ENCODE measurements at regions not wholly inside any gene's neighbourhood (a gene's known extent, or its start where the extent isn't known, plus 50 kb on each side); places are given as distances from the start of the nearest gene placed in this dataset.
A peak's percentile ranks its signal among the peaks of the same experiment; 100 is the strongest.
"Not testable (repeated sequence)": the region's sequence is repeated elsewhere in the genome, so short reads cannot be mapped to it uniquely, and the experiment has no call there.

- peaks cover 2% of the 10 kb centered on the region for H3K27me3 Mint-ChIP-seq (ENCODE audit: low read depth)
- H3K27ac Mint-ChIP-seq: no peak overlapping the region
- H3K4me3 Mint-ChIP-seq: no peak overlapping the region
- DNase-seq (ENCODE audit: low spot score in 2 of 2, unreplicated experiment in 2 of 2): no peak
- H3K36me3 Mint-ChIP-seq: no peaks in the 10 kb centered on the region
- no peak for TF ChIP-seq CTCF (IDR thresholded peaks at IDR 0.05; ENCODE audit: unreplicated experiment)
- peaks cover 3% of the 10 kb centered on the region for H3K4me1 Mint-ChIP-seq
- H3K9me3 Mint-ChIP-seq: peaks cover 4% of the 10 kb centered on the region
Measured at GRCh38 chr3:110887176-110887575, 184.4 kb upstream of the NECTIN3 start.

- not testable (repeated sequence) for H3K27me3 Mint-ChIP-seq (ENCODE audit: low read depth); H3K4me1 Mint-ChIP-seq; DNase-seq (ENCODE audit: low spot score in 2 of 2, unreplicated experiment in 2 of 2); H3K27ac Mint-ChIP-seq; H3K9me3 Mint-ChIP-seq; H3K36me3 Mint-ChIP-seq
- peak overlapping the region; percentile 60 for H3K4me3 Mint-ChIP-seq
Measured at GRCh38 chr3:110888625-110889375, 182.8 kb upstream of the NECTIN3 start.

- H3K27me3 Mint-ChIP-seq (ENCODE audit: low read depth); H3K9me3 Mint-ChIP-seq; H3K27ac Mint-ChIP-seq; H3K36me3 Mint-ChIP-seq; H3K4me3 Mint-ChIP-seq; DNase-seq (ENCODE audit: low spot score in 2 of 2, unreplicated experiment in 2 of 2); H3K4me1 Mint-ChIP-seq: not testable (repeated sequence)
Measured at GRCh38 chr3:110889376-110889699, 182.3 kb upstream of the NECTIN3 start.

GRCh38 chr3:110894574-110894973 lies 177.0 kb upstream of the NECTIN3 start:
- Mint-ChIP-seq H3K36me3 (no peaks in the 10 kb centered on the region), H3K27me3 (ENCODE audit: low read depth) (peaks cover 9% of the 10 kb centered on the region), H3K4me1 (peaks cover 5% of the 10 kb centered on the region), H3K27ac (no peak overlapping the region), H3K4me3 (no peak overlapping the region), H3K9me3 (peaks cover 15% of the 10 kb centered on the region)
- DNase-seq (ENCODE audit: low spot score in 2 of 2, unreplicated experiment in 2 of 2): no peak
- TF ChIP-seq CTCF (IDR thresholded peaks at IDR 0.05; ENCODE audit: unreplicated experiment): no peak

- no peak overlapping the region for H3K27ac Mint-ChIP-seq
- DNase-seq (ENCODE audit: low spot score in 2 of 2, unreplicated experiment in 2 of 2): no peak
- peaks cover 5% of the 10 kb centered on the region for H3K4me1 Mint-ChIP-seq
- no peak overlapping the region for H3K4me3 Mint-ChIP-seq
- TF ChIP-seq CTCF (IDR thresholded peaks at IDR 0.05; ENCODE audit: unreplicated experiment): no peak
- H3K27me3 Mint-ChIP-seq (ENCODE audit: low read depth): peaks cover 9% of the 10 kb centered on the region
- H3K9me3 Mint-ChIP-seq: peaks cover 15% of the 10 kb centered on the region
- H3K36me3 Mint-ChIP-seq: no peaks in the 10 kb centered on the region
Measured at GRCh38 chr3:110895054-110895453, 176.6 kb upstream of the NECTIN3 start.

- no peak for TF ChIP-seq CTCF (IDR thresholded peaks at IDR 0.05; ENCODE audit: unreplicated experiment)
- no peak overlapping the region for H3K27ac Mint-ChIP-seq
- peaks cover 10% of the 10 kb centered on the region for H3K4me1 Mint-ChIP-seq
- no peak for DNase-seq (ENCODE audit: low spot score in 2 of 2, unreplicated experiment in 2 of 2)
- no peaks in the 10 kb centered on the region for H3K36me3 Mint-ChIP-seq
- peaks cover 7% of the 10 kb centered on the region for H3K27me3 Mint-ChIP-seq (ENCODE audit: low read depth)
- no peak overlapping the region for H3K4me3 Mint-ChIP-seq
- H3K9me3 Mint-ChIP-seq: peaks cover 12% of the 10 kb centered on the region
Measured at GRCh38 chr3:110897046-110897445, 174.6 kb upstream of the NECTIN3 start.

GRCh38 chr3:110900576-110900975 lies 171.0 kb upstream of the NECTIN3 start:
- H3K27me3 Mint-ChIP-seq (ENCODE audit: low read depth): peaks cover 15% of the 10 kb centered on the region
- peaks cover 15% of the 10 kb centered on the region for H3K4me1 Mint-ChIP-seq
- no peak for DNase-seq (ENCODE audit: low spot score in 2 of 2, unreplicated experiment in 2 of 2)
- peaks cover 9% of the 10 kb centered on the region for H3K9me3 Mint-ChIP-seq
- H3K27ac Mint-ChIP-seq: no peak overlapping the region
- H3K4me3 Mint-ChIP-seq: no peak overlapping the region
- no peak for TF ChIP-seq CTCF (IDR thresholded peaks at IDR 0.05; ENCODE audit: unreplicated experiment)
- no peaks in the 10 kb centered on the region for H3K36me3 Mint-ChIP-seq
